ENCODE measurements at regions not wholly inside any gene's neighbourhood (a gene's known extent, or its start where the extent isn't known, plus 50 kb on each side); places are given as distances from the start of the nearest gene placed in this dataset.

DNA sequence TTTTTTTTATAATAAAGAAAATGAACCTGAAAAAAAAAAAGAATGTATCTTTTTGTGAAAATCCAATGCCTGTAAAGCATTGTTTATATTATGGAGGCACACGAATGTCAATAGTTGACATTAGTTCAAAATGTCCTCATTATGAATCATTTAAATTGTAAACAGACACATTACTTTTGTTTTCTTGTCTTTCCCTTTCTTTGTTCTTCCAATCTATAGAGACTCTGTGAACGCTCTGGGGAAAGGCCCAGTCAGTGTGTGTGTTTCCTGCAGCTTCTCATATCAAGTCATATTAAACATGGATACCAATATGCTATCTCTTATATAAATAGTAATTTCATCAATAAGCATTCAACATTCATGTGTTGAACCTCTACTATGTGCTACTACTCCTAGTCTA lies 193.1 kb downstream of the KCTD12 start:
- no peaks in the 10 kb centered on the region for H4K20me1 ChIP-seq (ENCODE audit: insufficient read depth, low read length)
- H3K9me2 ChIP-seq (replicated peaks; ENCODE audit: insufficient read depth, low read length): no peaks in the 10 kb centered on the region
- no peak overlapping the region for H2AFZ ChIP-seq (ENCODE audit: low read length)
- no peaks in the 10 kb centered on the region for H3F3A ChIP-seq (ENCODE audit: insufficient read depth, low read length)
- H3K4me2 ChIP-seq (ENCODE audit: low read depth, low read length): no peak overlapping the region
- H3K4me3 ChIP-seq (ENCODE audit: low read length): no peak overlapping the region
- TF ChIP-seq, protein P1, sequence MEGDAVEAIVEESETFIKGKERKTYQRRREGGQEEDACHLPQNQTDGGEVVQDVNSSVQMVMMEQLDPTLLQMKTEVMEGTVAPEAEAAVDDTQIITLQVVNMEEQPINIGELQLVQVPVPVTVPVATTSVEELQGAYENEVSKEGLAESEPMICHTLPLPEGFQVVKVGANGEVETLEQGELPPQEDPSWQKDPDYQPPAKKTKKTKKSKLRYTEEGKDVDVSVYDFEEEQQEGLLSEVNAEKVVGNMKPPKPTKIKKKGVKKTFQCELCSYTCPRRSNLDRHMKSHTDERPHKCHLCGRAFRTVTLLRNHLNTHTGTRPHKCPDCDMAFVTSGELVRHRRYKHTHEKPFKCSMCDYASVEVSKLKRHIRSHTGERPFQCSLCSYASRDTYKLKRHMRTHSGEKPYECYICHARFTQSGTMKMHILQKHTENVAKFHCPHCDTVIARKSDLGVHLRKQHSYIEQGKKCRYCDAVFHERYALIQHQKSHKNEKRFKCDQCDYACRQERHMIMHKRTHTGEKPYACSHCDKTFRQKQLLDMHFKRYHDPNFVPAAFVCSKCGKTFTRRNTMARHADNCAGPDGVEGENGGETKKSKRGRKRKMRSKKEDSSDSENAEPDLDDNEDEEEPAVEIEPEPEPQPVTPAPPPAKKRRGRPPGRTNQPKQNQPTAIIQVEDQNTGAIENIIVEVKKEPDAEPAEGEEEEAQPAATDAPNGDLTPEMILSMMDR (IDR thresholded peaks at IDR 0.05; ENCODE audit: low read length): no peak
- TF ChIP-seq EZH2 (optimal IDR thresholded peaks at IDR 0.05; ENCODE audit: low read depth, low read length) (no peak), EZH2phosphoT487 (IDR thresholded peaks at IDR 0.05; ENCODE audit: low read length) (no peak)
- no peak overlapping the region for H3K9ac ChIP-seq (ENCODE audit: low read length)
- H3K27ac ChIP-seq (ENCODE audit: low read length): no peak overlapping the region
- no peaks in the 10 kb centered on the region for H3K27me3 ChIP-seq (replicated peaks; ENCODE audit: insufficient read depth, low read length)
- no peaks in the 10 kb centered on the region for H3K36me3 ChIP-seq (replicated peaks; ENCODE audit: insufficient read depth, low read length)
- H3K79me2 ChIP-seq (ENCODE audit: low read length): no peaks in the 10 kb centered on the region
- H3K9me3 ChIP-seq (replicated peaks; ENCODE audit: insufficient read depth, low read length): no peaks in the 10 kb centered on the region
- DNase-seq: no peak
- H3K4me1 ChIP-seq (ENCODE audit: low read length): no peaks in the 10 kb centered on the region

DNA sequence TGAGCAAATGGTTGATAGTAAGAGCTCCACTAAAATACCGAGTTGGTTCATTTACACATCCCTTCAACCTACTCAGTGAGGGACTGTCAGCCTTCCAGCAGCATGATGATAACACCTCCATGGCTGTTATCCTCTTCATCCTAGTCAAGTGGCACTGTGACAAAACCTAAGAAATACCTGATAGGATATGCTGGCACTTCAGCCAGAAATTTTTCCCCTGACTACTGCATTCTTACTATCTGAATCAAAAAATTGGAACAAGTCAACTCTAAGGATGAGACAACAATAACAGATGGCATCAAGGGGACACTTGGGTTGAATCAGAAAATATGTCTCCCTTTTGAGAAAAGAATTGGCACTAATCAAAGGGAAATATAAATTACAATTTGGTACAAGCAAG lies 193.9 kb downstream of the KCTD12 start:
- no peaks in the 10 kb centered on the region for H3K9me3 ChIP-seq (replicated peaks; ENCODE audit: insufficient read depth, low read length)
- no peaks in the 10 kb centered on the region for H3K4me1 ChIP-seq (ENCODE audit: low read length)
- no peaks in the 10 kb centered on the region for H3F3A ChIP-seq (ENCODE audit: insufficient read depth, low read length)
- no peaks in the 10 kb centered on the region for H3K27me3 ChIP-seq (replicated peaks; ENCODE audit: insufficient read depth, low read length)
- no peak overlapping the region for H3K4me3 ChIP-seq (ENCODE audit: low read length)
- H4K20me1 ChIP-seq (ENCODE audit: insufficient read depth, low read length): no peaks in the 10 kb centered on the region
- no peaks in the 10 kb centered on the region for H3K79me2 ChIP-seq (ENCODE audit: low read length)
- no peak overlapping the region for H2AFZ ChIP-seq (ENCODE audit: low read length)
- H3K9me2 ChIP-seq (replicated peaks; ENCODE audit: insufficient read depth, low read length): no peaks in the 10 kb centered on the region
- no peak overlapping the region for H3K4me2 ChIP-seq (ENCODE audit: low read depth, low read length)
- no peak overlapping the region for H3K27ac ChIP-seq (ENCODE audit: low read length)
- no peak for TF ChIP-seq EZH2 (optimal IDR thresholded peaks at IDR 0.05; ENCODE audit: low read depth, low read length)
- no peak for TF ChIP-seq EZH2phosphoT487 (IDR thresholded peaks at IDR 0.05; ENCODE audit: low read length)
- TF ChIP-seq, protein P1 (IDR thresholded peaks at IDR 0.05; ENCODE audit: low read length): no peak
- no peaks in the 10 kb centered on the region for H3K36me3 ChIP-seq (replicated peaks; ENCODE audit: insufficient read depth, low read length)
- no peak for DNase-seq
- H3K9ac ChIP-seq (ENCODE audit: low read length): no peak overlapping the region

DNA sequence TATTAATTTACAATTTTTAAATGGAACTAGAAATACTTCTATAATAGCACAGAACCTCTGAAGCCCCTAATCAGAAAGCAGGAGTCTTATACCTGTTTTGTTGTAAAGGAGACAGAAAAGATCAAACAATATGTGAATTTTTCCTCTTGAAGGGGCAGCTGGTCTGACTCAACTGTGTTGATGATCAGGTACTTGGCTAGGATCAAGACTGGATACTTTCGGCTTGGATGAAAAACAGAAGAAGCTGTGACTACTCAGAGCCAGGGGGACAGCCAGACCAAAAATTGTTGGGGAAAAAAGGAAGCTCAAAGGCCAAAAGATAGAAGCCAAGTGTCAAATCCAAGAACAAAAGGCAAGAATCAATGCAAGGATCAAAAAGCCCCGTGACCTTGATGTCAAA lies 195.6 kb downstream of the KCTD12 start:
- DNase-seq: no peak
- H3K27me3 ChIP-seq (replicated peaks; ENCODE audit: insufficient read depth, low read length): no peaks in the 10 kb centered on the region
- no peak overlapping the region for H3K9ac ChIP-seq (ENCODE audit: low read length)
- H3F3A ChIP-seq (ENCODE audit: insufficient read depth, low read length): no peaks in the 10 kb centered on the region
- no peaks in the 10 kb centered on the region for H4K20me1 ChIP-seq (ENCODE audit: insufficient read depth, low read length)
- H3K9me3 ChIP-seq (replicated peaks; ENCODE audit: insufficient read depth, low read length): no peaks in the 10 kb centered on the region
- H3K4me1 ChIP-seq (ENCODE audit: low read length): no peaks in the 10 kb centered on the region
- no peaks in the 10 kb centered on the region for H3K36me3 ChIP-seq (replicated peaks; ENCODE audit: insufficient read depth, low read length)
- H3K27ac ChIP-seq (ENCODE audit: low read length): no peak overlapping the region
- TF ChIP-seq EZH2 (optimal IDR thresholded peaks at IDR 0.05; ENCODE audit: low read depth, low read length) (no peak), EZH2phosphoT487 (IDR thresholded peaks at IDR 0.05; ENCODE audit: low read length) (no peak)
- TF ChIP-seq, protein P1 (IDR thresholded peaks at IDR 0.05; ENCODE audit: low read length): no peak
- no peak overlapping the region for H2AFZ ChIP-seq (ENCODE audit: low read length)
- no peak overlapping the region for H3K4me2 ChIP-seq (ENCODE audit: low read depth, low read length)
- H3K9me2 ChIP-seq (replicated peaks; ENCODE audit: insufficient read depth, low read length): no peaks in the 10 kb centered on the region
- H3K4me3 ChIP-seq (ENCODE audit: low read length): no peak overlapping the region
- no peaks in the 10 kb centered on the region for H3K79me2 ChIP-seq (ENCODE audit: low read length)

All from MM.1S (cell line).